Natural killer cell (primary cell): ENCODE measurements at regions not wholly inside any gene's neighbourhood (a gene's known extent, or its start where the extent isn't known, plus 50 kb on each side); places are given as distances from the start of the nearest gene placed in this dataset.
"Not testable (repeated sequence)": the region's sequence is repeated elsewhere in the genome, so short reads cannot be mapped to it uniquely, and the experiment has no call there.

Experiments
- ATAC-seq, 3 donors: fragments of 150-1000 bp in 2 of 3; fragments of 200-7000 bp in 1 of 3; cut with Tn5 transposase; 1 replicate in 1 of 3; 2 replicates in 2 of 3; pipeline ENCODE4 v1.10.0; 2021; ENCODE audit warnings: mild to moderate bottlenecking in 2 of 3, moderate library complexity in 2 of 3
- DNase-seq, 2 donors: peaks; one replicate each; pipeline versions ENCODE4 v3.0.0 to v3.0.0-alpha.2; 2013 to 2021; ENCODE audit warnings: mixed read lengths in 1 of 2
- H3K27ac ChIP-seq: one replicate; pipeline ENCODE4 v1.5.1; 2013; ENCODE audit warnings: mild to moderate bottlenecking, low read length
- H3K27me3 ChIP-seq: one replicate; pipeline ENCODE4 v1.6.1; 2013; ENCODE audit warnings: low read length; ENCODE audit not compliant: control insufficient read depth, insufficient read depth
- H3K36me3 ChIP-seq: one replicate; pipeline ENCODE4 v1.6.1; 2013; ENCODE audit warnings: low read length; ENCODE audit not compliant: control insufficient read depth, insufficient read depth
- H3K4me1 ChIP-seq: one replicate; pipeline ENCODE4 v1.6.1; 2013; ENCODE audit warnings: low read length; ENCODE audit not compliant: control insufficient read depth, insufficient read depth
- H3K4me3 ChIP-seq: one replicate; pipeline ENCODE4 v1.5.1; 2013; ENCODE audit warnings: low read length
- H3K9me3 ChIP-seq: one replicate; pipeline ENCODE4 v1.6.1; 2013; ENCODE audit warnings: low read length; ENCODE audit not compliant: control insufficient read depth, insufficient read depth
- H3K27ac Mint-ChIP-seq, 2 donors: one replicate each; pipeline ENCODE4 v1.8.0; 2022; ENCODE audit warnings: mild to moderate bottlenecking in 2 of 2, mixed read lengths in 2 of 2, moderate library complexity in 1 of 2
- H3K27me3 Mint-ChIP-seq, 2 donors: one replicate each; pipeline ENCODE4 v1.8.0; 2022; ENCODE audit warnings: low read depth in 2 of 2, mixed read lengths in 2 of 2
- H3K36me3 Mint-ChIP-seq: one replicate; pipeline ENCODE4 v1.8.0; 2022; ENCODE audit warnings: mixed read lengths
- H3K4me1 Mint-ChIP-seq, 2 donors: one replicate each; pipeline ENCODE4 v1.8.0; 2022; ENCODE audit warnings: mixed read lengths in 2 of 2
- H3K4me3 Mint-ChIP-seq: one replicate; pipeline ENCODE4 v1.8.0; 2022; ENCODE audit warnings: mild to moderate bottlenecking, moderate library complexity, mixed read lengths
- H3K9me3 Mint-ChIP-seq, 2 donors: one replicate each; pipeline ENCODE4 v1.8.0; 2022; ENCODE audit warnings: mixed read lengths in 2 of 2
- CTCF ChIP-seq: fragments of 200-600 bp; IDR thresholded peaks from one replicate; pipeline ENCODE4 v1.8.0; 2022; ENCODE audit warnings: antibody characterized with exemption
- WGBS: methylation state at CpG from one replicate; pipeline ENCODE4 v1.1.7; 2013; ENCODE audit warnings: missing lambda C conversion rate; ENCODE audit not compliant: insufficient coverage; 5-methylcytosine and 5-hydroxymethylcytosine counted together
- intact Hi-C: fragments of 100-400 bp; cut with micrococcal nuclease; formaldehyde crosslinking; loops from one replicate; pipeline ENCODE4 v1.14.2; 2022

- intact Hi-C loops: no loop called here
- Mint-ChIP-seq H3K9me3 (no peaks in the 10 kb centered on the region), H3K4me1 (peaks cover 0 to 31% of the 10 kb centered on the region in 2 donors), H3K4me3 (no peak overlapping the region), H3K27me3 (no peaks in the 10 kb centered on the region), H3K36me3 (no peaks in the 10 kb centered on the region), H3K27ac (no peak overlapping the region)
- no peaks in the 10 kb centered on the region for H3K4me1 ChIP-seq
- H3K27ac ChIP-seq: no peak overlapping the region
- H3K4me3 ChIP-seq: no peak overlapping the region
- no peak for TF ChIP-seq CTCF
- WGBS: no CpG with 5 or more reads among the region's 1 CpG
- no peaks in the 10 kb centered on the region for H3K27me3 ChIP-seq
- DNase-seq: no peak
- H3K9me3 ChIP-seq: no peaks in the 10 kb centered on the region
- ATAC-seq: no peak
- no peaks in the 10 kb centered on the region for H3K36me3 ChIP-seq
Observed at GRCh38 chrX:124441971-124442590, 95.7 kb downstream of the SH2D1A start.

DNA sequence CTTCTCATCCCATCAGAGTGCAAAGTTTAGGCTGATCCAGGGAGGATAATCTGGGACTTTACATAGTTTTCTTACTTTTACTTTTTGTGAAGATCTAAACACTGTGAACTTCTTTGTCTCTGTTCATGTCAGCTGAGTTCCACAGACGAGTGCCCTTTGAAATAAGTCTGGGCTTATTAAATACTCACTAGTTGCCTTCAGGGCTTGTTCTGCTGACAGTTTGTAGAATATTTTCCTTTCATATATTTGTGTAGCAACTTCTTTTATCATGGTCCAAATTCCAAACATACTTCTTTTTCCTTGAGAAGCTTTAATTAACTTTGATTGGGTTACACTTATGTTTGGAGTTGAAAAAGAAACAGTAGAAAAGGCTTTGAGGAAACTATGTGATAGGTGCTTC lies 109.6 kb downstream of the SH2D1A start:
- Mint-ChIP-seq H3K4me3 (no peak overlapping the region), H3K27me3 (peaks cover 0 to 24% of the 10 kb centered on the region in 2 donors), H3K36me3 (no peaks in the 10 kb centered on the region), H3K27ac (no peak overlapping the region), H3K4me1 (no peaks in the 10 kb centered on the region), H3K9me3 (no peaks in the 10 kb centered on the region)
- Histone ChIP-seq H3K27me3 (no peaks in the 10 kb centered on the region), H3K4me1 (no peaks in the 10 kb centered on the region), H3K4me3 (no peak overlapping the region), H3K27ac (no peak overlapping the region), H3K9me3 (no peaks in the 10 kb centered on the region), H3K36me3 (no peaks in the 10 kb centered on the region)
- no peak for TF ChIP-seq CTCF
- intact Hi-C loops: no loop called here
- no peak for DNase-seq
- 67% methylated on average over 1 of the region's 1 CpG for WGBS
- no peak for ATAC-seq

DNA sequence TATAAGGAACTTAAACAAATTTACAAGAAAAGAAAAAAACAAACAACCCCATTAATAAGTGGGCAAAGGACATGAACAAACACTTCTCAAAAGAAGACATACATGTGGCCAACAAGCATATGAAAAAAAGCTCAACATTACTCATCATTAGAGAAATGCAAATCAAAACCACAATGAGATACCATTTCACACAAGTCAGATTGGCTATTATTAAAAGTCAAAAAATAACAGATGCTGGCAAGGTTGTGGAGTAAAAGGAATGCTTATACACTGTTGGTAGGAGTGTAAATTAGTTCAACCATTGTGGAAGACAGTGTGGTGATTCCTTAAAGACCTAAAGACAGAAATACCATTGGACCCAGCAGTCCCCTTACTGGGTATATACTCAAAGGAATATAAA lies 113.5 kb downstream of the SH2D1A start:
- H3K27me3 Mint-ChIP-seq: peaks cover 0 to 24% of the 10 kb centered on the region in 2 donors
- intact Hi-C loops, H3K4me1 ChIP-seq, H3K4me3 Mint-ChIP-seq, ATAC-seq, H3K9me3 Mint-ChIP-seq, H3K9me3 ChIP-seq, H3K27me3 ChIP-seq, H3K4me3 ChIP-seq, H3K36me3 Mint-ChIP-seq, H3K36me3 ChIP-seq, H3K27ac ChIP-seq, H3K4me1 Mint-ChIP-seq, DNase-seq, H3K27ac Mint-ChIP-seq: not testable (repeated sequence)

GRCh38 chrX:124462931-124463330 lies 116.6 kb downstream of the SH2D1A start:
- H3K36me3 Mint-ChIP-seq: no peaks in the 10 kb centered on the region
- no peak for ATAC-seq
- 100% methylated on average over 3 of the region's 4 CpGs for WGBS
- no peak for DNase-seq
- Histone ChIP-seq H3K9me3 (no peaks in the 10 kb centered on the region), H3K4me3 (no peak overlapping the region), H3K27ac (no peak overlapping the region), H3K27me3 (no peaks in the 10 kb centered on the region), H3K4me1 (no peaks in the 10 kb centered on the region), H3K36me3 (no peaks in the 10 kb centered on the region)
- no peaks in the 10 kb centered on the region for H3K9me3 Mint-ChIP-seq
- no peak overlapping the region for H3K27ac Mint-ChIP-seq
- intact Hi-C loops: no loop called here
- peaks cover 0 to 21% of the 10 kb centered on the region in 2 donors for H3K27me3 Mint-ChIP-seq
- TF ChIP-seq CTCF: no peak
- no peaks in the 10 kb centered on the region for H3K4me1 Mint-ChIP-seq
- H3K4me3 Mint-ChIP-seq: no peak overlapping the region
